H1 (cell line): ENCODE measurements at regions not wholly inside any gene's neighbourhood (a gene's known extent, or its start where the extent isn't known, plus 50 kb on each side); places are given as distances from the start of the nearest gene placed in this dataset.
A peak's percentile ranks its signal among the peaks of the same experiment; 100 is the strongest.

Source experiments
- CTCF ChIA-PET: fragments of 300-600 bp; sonication (Branson Sonifier 250); formaldehyde crosslinking; loops from one replicate; lab custom pipeline; 2021; ENCODE audit not compliant: partially characterized antibody; lab: Charles Lee
- POLR2A ChIA-PET: fragments of 300-600 bp; sonication (Branson Sonifier 250); formaldehyde crosslinking; loops from one replicate; lab custom pipeline; 2021; ENCODE audit warnings: inconsistent platforms; ENCODE audit not compliant: partially characterized antibody; lab: Charles Lee
- DNase-seq, 2 experiments: peaks; one replicate each; pipeline versions ENCODE4 v3.0.0 to v3.0.0-alpha.2; 2010 to 2022; ENCODE audit warnings: low spot score in 2 of 2, low read depth in 1 of 2, mixed read lengths in 1 of 2
- FAIRE-seq: peaks from 2 replicates; lab custom pipeline; 2011; peaks lifted over from hg19 to GRCh38; lab: Jason Lieb, UNC
- H2AFZ ChIP-seq: 2 replicates; pipeline ENCODE4 v1.8.1; 2012; ENCODE audit warnings: low read length, inconsistent platforms
- H2AK5ac ChIP-seq: 2 replicates; pipeline ENCODE4 v1.6.1; 2013; ENCODE audit warnings: low read depth, low read length
- H2BK120ac ChIP-seq: replicated peaks from 2 replicates; pipeline ENCODE3; 2013; ENCODE audit warnings: low read depth, low read length, inconsistent platforms
- H2BK12ac ChIP-seq: 2 replicates; pipeline ENCODE4 v1.6.1; 2013; ENCODE audit warnings: low read depth, low read length
- H2BK15ac ChIP-seq: 2 replicates; pipeline ENCODE4 v1.6.1; 2013; ENCODE audit warnings: low read length
- H2BK20ac ChIP-seq: 2 replicates; pipeline ENCODE4 v1.6.1; 2013; ENCODE audit warnings: low read length
- H2BK5ac ChIP-seq: 2 replicates; pipeline ENCODE4 v1.6.1; 2013; ENCODE audit warnings: low read depth, low read length
- H3K14ac ChIP-seq: 2 replicates; pipeline ENCODE4 v1.6.1; 2013; ENCODE audit warnings: inconsistent platforms; ENCODE audit not compliant: insufficient read length
- H3K18ac ChIP-seq: 2 replicates; pipeline ENCODE4 v1.6.1; 2013; ENCODE audit warnings: low read length; ENCODE audit errors: extremely low read depth
- H3K23ac ChIP-seq: 2 replicates; pipeline ENCODE4 v1.6.1; 2013; ENCODE audit warnings: inconsistent platforms; ENCODE audit not compliant: insufficient read length
- H3K23me2 ChIP-seq: 2 replicates; pipeline ENCODE4 v1.6.1; 2013; ENCODE audit warnings: low read depth, low read length
- H3K27ac ChIP-seq: 2 replicates; pipeline ENCODE4 v1.6.1; 2011; ENCODE audit warnings: low read depth, low read length, inconsistent platforms
- H3K27me3 ChIP-seq, 4 experiments: replicated peaks in 1 of 4; 1 replicate in 1 of 4; 2 replicates in 3 of 4; pipeline versions ENCODE4 v1.6.1 to v1.8.1; 2011 to 2013; ENCODE audit warnings: low read length in 3 of 4, mild to moderate bottlenecking in 3 of 4, inconsistent platforms in 2 of 4, mixed read lengths in 2 of 4, moderate library complexity in 1 of 4; ENCODE audit not compliant: control insufficient read depth in 3 of 4, insufficient read depth in 3 of 4; ENCODE audit errors: extremely low read depth in 1 of 4
- H3K36me3 ChIP-seq, 4 experiments: 2 replicates each; pipeline versions ENCODE4 v1.6.1 to v1.8.1; 2011 to 2013; ENCODE audit warnings: mild to moderate bottlenecking in 4 of 4, low read length in 3 of 4, moderate library complexity in 2 of 4, control low read depth in 1 of 4, inconsistent platforms in 1 of 4; ENCODE audit not compliant: insufficient read depth in 4 of 4, control insufficient read depth in 2 of 4
- H3K4ac ChIP-seq: replicated peaks from 2 replicates; pipeline ENCODE3; 2013; ENCODE audit warnings: low read length, low read depth, mixed read lengths, inconsistent platforms; ENCODE audit not compliant: insufficient read length
- H3K4me1 ChIP-seq, 4 experiments: replicated peaks in 1 of 4; 1 replicate in 1 of 4; 2 replicates in 3 of 4; pipeline versions ENCODE4 v1.6.1 to v1.8.1; 2011 to 2013; ENCODE audit warnings: low read length in 3 of 4, inconsistent platforms in 2 of 4, mixed read lengths in 1 of 4; ENCODE audit not compliant: insufficient read depth in 4 of 4, control insufficient read depth in 3 of 4
- H3K4me2 ChIP-seq, 2 experiments: 2 replicates each; pipeline versions ENCODE4 v1.6.1 to v1.8.1; 2011 to 2013; ENCODE audit warnings: low read depth in 2 of 2, low read length in 2 of 2, control low read depth in 1 of 2, inconsistent platforms in 1 of 2, mild to moderate bottlenecking in 1 of 2; ENCODE audit not compliant: insufficient read depth in 1 of 2
- H3K4me3 ChIP-seq, 4 experiments: fragments of 200-600, 300-600 bp in 1 of 4; sonication (generic), shearing (Covaris generic), sonication (Bioruptor Twin) in 1 of 4; 2 replicates each; pipeline versions ENCODE4 v1.5.1 to v1.8.1; 2011 to 2016; ENCODE audit warnings: low read length in 4 of 4, low read depth in 3 of 4, control low read depth in 2 of 4, inconsistent platforms in 2 of 4, mild to moderate bottlenecking in 2 of 4, mixed read lengths in 1 of 4, moderate library complexity in 1 of 4; ENCODE audit not compliant: insufficient read depth in 2 of 4; ENCODE audit errors: extremely low read depth in 1 of 4
- H3K56ac ChIP-seq: replicated peaks from 2 replicates; pipeline ENCODE3; 2013; ENCODE audit warnings: low read depth, mild to moderate bottlenecking, mixed read lengths, low read length, inconsistent platforms; ENCODE audit not compliant: insufficient read length
- H3K79me1 ChIP-seq: 2 replicates; pipeline ENCODE4 v1.6.1; 2013; ENCODE audit warnings: low read depth, low read length, control low read depth
- H3K79me2 ChIP-seq, 2 experiments: 2 replicates each; pipeline versions ENCODE4 v1.6.1 to v1.8.1; 2012 to 2013; ENCODE audit warnings: low read length in 2 of 2, mild to moderate bottlenecking in 2 of 2, inconsistent platforms in 1 of 2; ENCODE audit not compliant: insufficient read depth in 2 of 2, control insufficient read depth in 1 of 2
- H3K9ac ChIP-seq, 4 experiments: replicated peaks in 1 of 4; 1 replicate in 1 of 4; 2 replicates in 3 of 4; pipeline versions ENCODE4 v1.6.1 to v1.8.1; 2011 to 2013; ENCODE audit warnings: low read depth in 3 of 4, low read length in 3 of 4, control low read depth in 2 of 4, mild to moderate bottlenecking in 2 of 4, moderate library complexity in 2 of 4, inconsistent platforms in 1 of 4; ENCODE audit errors: extremely low read depth in 1 of 4
- H3K9me3 ChIP-seq, 2 experiments: 2 replicates each; pipeline versions ENCODE4 v1.6.1 to v1.8.1; 2012 to 2013; ENCODE audit warnings: mild to moderate bottlenecking in 2 of 2, moderate library complexity in 2 of 2, control low read depth in 1 of 2, inconsistent platforms in 1 of 2, low read depth in 1 of 2, low read length in 1 of 2, mixed read lengths in 1 of 2; ENCODE audit not compliant: insufficient read depth in 2 of 2
- H4K20me1 ChIP-seq, 2 experiments: replicated peaks in 1 of 2; 2 replicates each; pipeline versions ENCODE3 to v1.8.1; 2011 to 2013; ENCODE audit warnings: inconsistent platforms in 2 of 2, low read length in 2 of 2, mild to moderate bottlenecking in 1 of 2; ENCODE audit not compliant: insufficient read depth in 2 of 2, control insufficient read depth in 1 of 2
- H4K5ac ChIP-seq: 2 replicates; pipeline ENCODE4 v1.6.1; 2013; ENCODE audit warnings: low read length, low read depth, mixed read lengths, inconsistent platforms; ENCODE audit not compliant: insufficient read length
- H4K8ac ChIP-seq: 2 replicates; pipeline ENCODE4 v1.8.0; 2013; ENCODE audit warnings: mild to moderate bottlenecking, moderate library complexity, low read length, inconsistent platforms; ENCODE audit not compliant: insufficient read depth; ENCODE audit errors: extremely low read depth
- H4K91ac ChIP-seq: replicated peaks from 2 replicates; pipeline ENCODE3; 2013; ENCODE audit warnings: low read length, mixed read lengths, inconsistent platforms; ENCODE audit not compliant: insufficient read length
- ASH2L ChIP-seq: fragments of 200-600, 300-600 bp; sonication (generic); IDR thresholded peaks from one replicate; pipeline ENCODE4 v1.7.1; 2017; ENCODE audit warnings: low read length
- BACH1 ChIP-seq: IDR thresholded peaks from 2 replicates; pipeline ENCODE4 v1.6.1; 2012; ENCODE audit warnings: low read length, improper control_type of control experiment
- E2F6 ChIP-seq: IDR thresholded peaks from 2 replicates; pipeline ENCODE4 v1.6.1; 2012; ENCODE audit warnings: inconsistent platforms
- GABPA ChIP-seq: IDR thresholded peaks from 2 replicates; pipeline ENCODE4 v1.6.1; 2011; ENCODE audit warnings: mild to moderate bottlenecking, low read length, moderate library complexity, borderline replicate concordance; ENCODE audit not compliant: insufficient read depth
- HDAC2 ChIP-seq, 2 experiments: fragments of 300-600 bp in 1 of 2; sonication (generic) in 1 of 2; IDR thresholded peaks; 2 replicates each; pipeline ENCODE4 v1.6.1; 2011 to 2012; ENCODE audit warnings: low read depth in 2 of 2, low read length in 2 of 2, mild to moderate bottlenecking in 2 of 2, moderate library complexity in 2 of 2, borderline replicate concordance in 1 of 2, inconsistent platforms in 1 of 2
- KDM4A ChIP-seq: IDR thresholded peaks from one replicate; pipeline ENCODE4 v1.7.1; 2012; ENCODE audit warnings: low read depth, mild to moderate bottlenecking, moderate library complexity, low read length, inconsistent platforms; ENCODE audit not compliant: severe bottlenecking
- NANOG ChIP-seq: IDR thresholded peaks from 2 replicates; pipeline ENCODE4 v1.6.1; 2011; ENCODE audit warnings: low read length, low read depth, mild to moderate bottlenecking, inconsistent platforms; ENCODE audit not compliant: insufficient read depth, poor library complexity, severe bottlenecking
- SP1 ChIP-seq: IDR thresholded peaks from 2 replicates; pipeline ENCODE4 v1.6.1; 2011; ENCODE audit warnings: low read depth, low read length
- USF2 ChIP-seq: IDR thresholded peaks from 2 replicates; pipeline ENCODE4 v1.6.1; 2011; ENCODE audit warnings: low read length, improper control_type of control experiment
- YY1 ChIP-seq: IDR thresholded peaks from 2 replicates; pipeline ENCODE4 v1.6.1; 2011; ENCODE audit warnings: low read depth, mild to moderate bottlenecking, low read length
- WGBS, 2 experiments: shearing (Covaris generic) in 1 of 2; methylation state at CpG; one replicate each; pipeline versions ENCODE4 v1.1.6 to v1.1.7; 2013 to 2015; ENCODE audit warnings: low lambda C conversion rate in 2 of 2, mixed read lengths in 2 of 2, inconsistent platforms in 1 of 2, low coverage in 1 of 2, missing lambda C conversion rate in 1 of 2; ENCODE audit not compliant: insufficient replicate concordance in 2 of 2, insufficient coverage in 1 of 2, insufficient read length in 1 of 2; ENCODE audit errors: extremely low coverage in 1 of 2, missing lambda C conversion rate in 1 of 2; 5-methylcytosine and 5-hydroxymethylcytosine counted together

- WGBS, 2 experiments, result 82% methylated on average over 4 of the region's 4 CpGs; no CpG with 5 or more reads in 1 of the 2 experiments
- peak overlapping the region; percentile 68; the same call in 1 of the 2 replicates for H2AK5ac ChIP-seq
- no peak overlapping the region for H4K91ac ChIP-seq
- no peak overlapping the region for H4K8ac ChIP-seq
- no peak for FAIRE-seq
- H3K56ac ChIP-seq, result no peak overlapping the region
- H2BK20ac ChIP-seq, result peak overlapping the region; percentile 83; the same call in 1 of the 2 replicates
- no peak overlapping the region for H3K27ac ChIP-seq
- 0 out of 2 replicates have a peak, but pooled peaks cover 2% of the 10 kb centered on the region for H3K23me2 ChIP-seq
- H3K27me3 ChIP-seq, result no peaks in the 10 kb centered on the region
- POLR2A ChIA-PET, result interaction anchor here (1.0 to 1.1 kb wide), 2 partner anchors 58 to 156 kb away, joined by 3 read pairs; partner anchors contain the start of gene LMCD1
- H3K4me3 ChIP-seq, result no peak overlapping the region
- H2BK5ac ChIP-seq, result no peak overlapping the region
- H3K4ac ChIP-seq, result no peak overlapping the region
- no peak overlapping the region for H2AFZ ChIP-seq
- H3K14ac ChIP-seq, result no peak overlapping the region
- H3K9me3 ChIP-seq, result peaks cover 4 to 11% of the 10 kb centered on the region in 2 experiments; a peak in 2 of 4 replicates
- peak overlapping the region; percentile 95 for H2BK12ac ChIP-seq
- H2BK15ac ChIP-seq, result peak overlapping the region; percentile 65; the same call in 1 of the 2 replicates
- H3K79me2 ChIP-seq, result no peaks in the 10 kb centered on the region
- no peak overlapping the region for H3K9ac ChIP-seq
- no peak overlapping the region for H2BK120ac ChIP-seq
- H3K18ac ChIP-seq, result no peak overlapping the region; the same call in 1 of the 2 replicates
- no peaks in the 10 kb centered on the region; a peak in 1 of 8 replicates for H3K36me3 ChIP-seq
- DNase-seq, result no peak
- H4K5ac ChIP-seq, result no peak overlapping the region
- H3K79me1 ChIP-seq, result no peaks in the 10 kb centered on the region
- H3K4me2 ChIP-seq, result no peak overlapping the region; a peak in 1 of 4 replicates
- CTCF ChIA-PET, result interaction anchor here (0.7 to 4.0 kb wide), 27 partner anchors 13 to 269 kb away, joined by 3 to 24 read pairs (median 4); partner anchors contain the start of genes LMCD1 and SSUH2
- peaks cover 2 to 14% (median 5%) of the 10 kb centered on the region in 4 experiments; a peak in 6 of 7 replicates for H3K4me1 ChIP-seq
- no peak overlapping the region for H3K23ac ChIP-seq
- no peaks in the 10 kb centered on the region for H4K20me1 ChIP-seq
- TF ChIP-seq GABPA (no peak), KDM4A (no peak), BACH1 (no peak), HDAC2 (IDR thresholded peaks at IDR 0.05; ENCODE audit: borderline replicate concordance in 1 of 2, low read depth in 2 of 2, low read length in 2 of 2) (no peak), E2F6 (no peak), NANOG (no peak), USF2 (no peak), ASH2L (no peak), YY1 (no peak), SP1 (no peak)
These were observed 58.5 kb upstream of the LMCD1 start for GRCh38 chr3:8442993-8443650.
